Heart left ventricle (tissue), 13 donors: ENCODE measurements at regions not wholly inside any gene's neighbourhood (a gene's known extent, or its start where the extent isn't known, plus 50 kb on each side); places are given as distances from the start of the nearest gene placed in this dataset.

Source experiments
- CTCF ChIP-seq, 12 donors: fragments of 200-600 bp; sonication (generic) in 4 of 12; IDR thresholded peaks; one replicate each; pipeline versions ENCODE4 v1.5.0 to v1.8.0; 2018 to 2022; ENCODE audit warnings: antibody characterized with exemption in 12 of 12, mild to moderate bottlenecking in 5 of 12
- POLR2A ChIP-seq, 2 donors: fragments of 450-650 bp; IDR thresholded peaks; one replicate each; pipeline ENCODE4 v1.6.1; 2017; ENCODE audit warnings: antibody characterized with exemption in 2 of 2, mild to moderate bottlenecking in 2 of 2, moderate library complexity in 2 of 2
- donor health status: ischemic (EF 13 %, LVEDD 7.1; RV severe dilation, severe dysfunction).
- donor health status: DM: no; HTN: yes; CAD: no.
- donor health status: DM: no; HTN: no; CAD: no.
- donor health status: ischemic (EF 25% LVEDD 6.9; RV normal size, moderate dysfunction).
- donor health status: ischemic (EF 25% LVEDD 5.7; RV mildly dilated, moderate dysfunction).
- donor health status: ischemic (EF 35%, LVEDD 5.7; RV mildly dilated, moderate dysfunction).
- donor health status: nonischemic (EF 11% LVEDD 7.7; RV severe dilation, severe dysfunction).
- donor health status: DM: yes; HTN: yes; CAD: no.
- donor health status: PGD.
- donor health status: ischemic (EF 29% LVEDD 5.4; RV normal size, mild dysfunction).
- donor health status: nonischemic (EF 23%, LVEDD 6.1; RV moderate dilation, normal function).

DNA sequence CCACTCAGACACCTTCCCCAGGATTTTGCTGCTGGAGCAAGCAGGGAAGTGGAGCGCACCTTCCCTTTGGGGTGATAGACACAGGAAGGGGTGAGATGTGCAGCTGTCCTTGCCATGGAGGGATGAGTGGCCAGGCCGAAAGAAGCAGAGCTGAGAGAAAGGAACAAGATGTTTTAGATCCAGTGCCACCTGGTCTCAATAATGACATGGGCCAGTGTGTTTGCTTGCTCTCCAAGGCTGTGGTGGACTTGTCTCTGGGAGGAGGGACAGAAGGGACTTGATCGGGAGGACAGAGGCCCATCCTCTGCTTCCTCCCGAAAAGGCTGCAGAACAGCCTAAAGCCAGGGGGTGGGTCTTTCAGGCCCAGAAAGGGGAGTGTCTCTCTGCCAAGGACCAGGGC, 61.7 kb upstream of the CCDC167 start:
- TF ChIP-seq POLR2A (IDR thresholded peaks at IDR 0.05) = no peak
- no peak for TF ChIP-seq CTCF (IDR thresholded peaks at IDR 0.05)
